ENCODE measurements at regions not wholly inside any gene's neighbourhood (a gene's known extent, or its start where the extent isn't known, plus 50 kb on each side); places are given as distances from the start of the nearest gene placed in this dataset.

GRCh38 chr12:30546121-30546520 is 149.5 kb downstream of the IPO8 start:
- TF ChIP-seq CTCF (conservative IDR thresholded peaks at IDR 0.05; ENCODE audit: low read depth, low read length): no peak
- no peak for TF ChIP-seq POLR2A (IDR thresholded peaks at IDR 0.05; ENCODE audit: low read depth, low read length)
- no peak for TF ChIP-seq USF2 (IDR thresholded peaks at IDR 0.05; ENCODE audit: low read depth, low read length)
- TF ChIP-seq RCOR1 (IDR thresholded peaks at IDR 0.05; ENCODE audit: insufficient replicate concordance, low read length): no peak
- no peak for TF ChIP-seq RAD21 (IDR thresholded peaks at IDR 0.05; ENCODE audit: low read length)
- no peak for TF ChIP-seq ELK1 (IDR thresholded peaks at IDR 0.05; ENCODE audit: borderline replicate concordance, low read depth, low read length)
- no peak for TF ChIP-seq FOS (IDR thresholded peaks at IDR 0.05; ENCODE audit: low read depth, low read length)
- no peak for TF ChIP-seq NFE2L2 (IDR thresholded peaks at IDR 0.05; ENCODE audit: low read depth, low read length)
- no peak for TF ChIP-seq SMC3 (IDR thresholded peaks at IDR 0.05; ENCODE audit: low read depth, low read length)
- TF ChIP-seq CHD1 (IDR thresholded peaks at IDR 0.05; ENCODE audit: low read depth, low read length): no peak
- TF ChIP-seq MAFK (IDR thresholded peaks at IDR 0.05; ENCODE audit: low read depth, low read length): no peak
